ENCODE measurements at regions not wholly inside any gene's neighbourhood (a gene's known extent, or its start where the extent isn't known, plus 50 kb on each side); places are given as distances from the start of the nearest gene placed in this dataset.

GRCh38 chr18:2108591-2108990, 462.7 kb downstream of the METTL4 start:
- TF ChIP-seq TOX (CRISPR knock-in tag; IDR thresholded peaks at IDR 0.05; ENCODE audit: borderline replicate concordance) (no peak), TCF4 (CRISPR knock-in tag; IDR thresholded peaks at IDR 0.05; ENCODE audit: borderline replicate concordance) (no peak), OSR1 (CRISPR knock-in tag; IDR thresholded peaks at IDR 0.05) (no peak), PPARA (CRISPR knock-in tag; IDR thresholded peaks at IDR 0.05; ENCODE audit: borderline replicate concordance) (no peak), PATZ1 (CRISPR knock-in tag; IDR thresholded peaks at IDR 0.05; ENCODE audit: borderline replicate concordance) (no peak), CREB5 (CRISPR knock-in tag; IDR thresholded peaks at IDR 0.05; ENCODE audit: low read depth) (no peak), ZNF565 (CRISPR knock-in tag; conservative IDR thresholded peaks at IDR 0.05; ENCODE audit: low read depth) (no peak), CSDC2 (CRISPR knock-in tag; IDR thresholded peaks at IDR 0.05) (no peak), POU6F1 (CRISPR knock-in tag; IDR thresholded peaks at IDR 0.05; ENCODE audit: borderline replicate concordance, low read depth) (no peak), ISL1 (CRISPR knock-in tag; IDR thresholded peaks at IDR 0.05) (no peak), ARNTL (CRISPR knock-in tag; IDR thresholded peaks at IDR 0.05; ENCODE audit: borderline replicate concordance, low read depth) (no peak), SNAI2 (CRISPR knock-in tag; IDR thresholded peaks at IDR 0.05) (no peak), ZFP3 (CRISPR knock-in tag; IDR thresholded peaks at IDR 0.05) (no peak), GLIS3 (CRISPR knock-in tag; IDR thresholded peaks at IDR 0.05) (no peak), ESRRG (CRISPR knock-in tag; IDR thresholded peaks at IDR 0.05) (no peak), ZC3H10 (CRISPR knock-in tag; IDR thresholded peaks at IDR 0.05) (no peak)
- ATAC-seq = no peak

- peak; percentile 76 for ATAC-seq
- TF ChIP-seq CSDC2 (CRISPR knock-in tag; IDR thresholded peaks at IDR 0.05) = no peak
- no peak for TF ChIP-seq TCF4 (CRISPR knock-in tag; IDR thresholded peaks at IDR 0.05; ENCODE audit: borderline replicate concordance)
- TF ChIP-seq OSR1 (CRISPR knock-in tag; IDR thresholded peaks at IDR 0.05) = no peak
- no peak for TF ChIP-seq TSHZ2 (CRISPR knock-in tag; IDR thresholded peaks at IDR 0.05)
- no peak for TF ChIP-seq CREB5 (CRISPR knock-in tag; IDR thresholded peaks at IDR 0.05; ENCODE audit: low read depth)
- no peak for TF ChIP-seq ZFP3 (CRISPR knock-in tag; IDR thresholded peaks at IDR 0.05)
- TF ChIP-seq ZC3H10 (CRISPR knock-in tag; IDR thresholded peaks at IDR 0.05) = no peak
- no peak for TF ChIP-seq ISL1 (CRISPR knock-in tag; IDR thresholded peaks at IDR 0.05)
- no peak for TF ChIP-seq ZNF565 (CRISPR knock-in tag; conservative IDR thresholded peaks at IDR 0.05; ENCODE audit: low read depth)
- no peak for TF ChIP-seq ESRRG (CRISPR knock-in tag; IDR thresholded peaks at IDR 0.05)
- no peak for TF ChIP-seq CSRNP3 (CRISPR knock-in tag; IDR thresholded peaks at IDR 0.05)
- TF ChIP-seq PATZ1 (CRISPR knock-in tag; IDR thresholded peaks at IDR 0.05; ENCODE audit: borderline replicate concordance) = no peak
- no peak for TF ChIP-seq GLIS3 (CRISPR knock-in tag; IDR thresholded peaks at IDR 0.05)
- TF ChIP-seq SNAI2 (CRISPR knock-in tag; IDR thresholded peaks at IDR 0.05) = no peak
- no peak for TF ChIP-seq PPARA (CRISPR knock-in tag; IDR thresholded peaks at IDR 0.05; ENCODE audit: borderline replicate concordance)
- TF ChIP-seq ZFP30 (CRISPR knock-in tag; IDR thresholded peaks at IDR 0.05) = no peak
- no peak for TF ChIP-seq ZNF8 (CRISPR knock-in tag; IDR thresholded peaks at IDR 0.05)
- TF ChIP-seq POU6F1 (CRISPR knock-in tag; IDR thresholded peaks at IDR 0.05; ENCODE audit: borderline replicate concordance, low read depth) = no peak
These were observed 459.8 kb downstream of the METTL4 start for GRCh38 chr18:2111456-2111855.

Data from SK-N-SH treated with all-trans-retinoic acid at 6 μM for 48 hours (cell line).